Right atrium auricular region (tissue), 2 donors: ENCODE measurements at regions not wholly inside any gene's neighbourhood (a gene's known extent, or its start where the extent isn't known, plus 50 kb on each side); places are given as distances from the start of the nearest gene placed in this dataset.

Experiments used
- DNase-seq: peaks from one replicate; pipeline ENCODE4 v3.0.0-alpha.2; 2019; ENCODE audit warnings: low spot score
- H3K27ac ChIP-seq, 2 donors: fragments of 200-600 bp; sonication (generic); 1 replicate in 1 of 2; 2 replicates in 1 of 2; pipeline ENCODE4 v1.5.1; 2016 to 2019
- H3K27me3 ChIP-seq, 2 donors: fragments of 200-600 bp; sonication (generic); one replicate each; pipeline versions ENCODE4 v1.5.1 to v1.6.0; 2017 to 2019
- H3K36me3 ChIP-seq: fragments of 200-600 bp; sonication (generic); one replicate; pipeline ENCODE4 v1.5.1; 2016
- H3K4me1 ChIP-seq, 2 donors: fragments of 200-600 bp; sonication (generic); one replicate each; pipeline versions ENCODE4 v1.5.1 to v1.6.0; 2017 to 2019
- H3K4me3 ChIP-seq, 2 donors: fragments of 200-600 bp; sonication (generic); 1 replicate in 1 of 2; 2 replicates in 1 of 2; pipeline ENCODE4 v1.5.1; 2017 to 2019; ENCODE audit warnings: mild to moderate bottlenecking in 1 of 2, moderate library complexity in 1 of 2
- H3K9me3 ChIP-seq, 2 donors: fragments of 200-600 bp; sonication (generic); one replicate each; pipeline ENCODE4 v1.5.1; 2019
- CTCF ChIP-seq, 2 donors: fragments of 200-600 bp; sonication (generic); IDR thresholded peaks; one replicate each; pipeline ENCODE4 v1.5.1; 2019; ENCODE audit warnings: antibody characterized with exemption in 2 of 2

GRCh38 chr6:148203281-148203925 is 139.2 kb upstream of the SASH1 start:
- peaks cover 0 to 10% of the 10 kb centered on the region in 2 donors for H3K4me1 ChIP-seq

GRCh38 chr6:148203970-148204369 is 138.7 kb upstream of the SASH1 start:
- DNase-seq = no peak
- no peak overlapping the region for H3K27ac ChIP-seq
- H3K9me3 ChIP-seq = no peaks in the 10 kb centered on the region

More at GRCh38 chr6:148203281-148203925, 139.2 kb upstream of the SASH1 start:
- Histone ChIP-seq H3K9me3 (no peaks in the 10 kb centered on the region), H3K27me3 (no peaks in the 10 kb centered on the region), H3K4me3 (no peak overlapping the region), H3K27ac (no peak overlapping the region), H3K36me3 (no peaks in the 10 kb centered on the region)
- TF ChIP-seq CTCF (IDR thresholded peaks at IDR 0.05) = no peak
- no peak for DNase-seq

GRCh38 chr6:148208298-148208697 is 134.3 kb upstream of the SASH1 start:
- Histone ChIP-seq H3K36me3 (no peaks in the 10 kb centered on the region), H3K9me3 (no peaks in the 10 kb centered on the region), H3K27me3 (no peaks in the 10 kb centered on the region), H3K27ac (no peak overlapping the region), H3K4me3 (no peak overlapping the region), H3K4me1 (no peaks in the 10 kb centered on the region)
- TF ChIP-seq CTCF (IDR thresholded peaks at IDR 0.05) = no peak
- no peak for DNase-seq

More at GRCh38 chr6:148203970-148204369, 138.7 kb upstream of the SASH1 start:
- H3K27me3 ChIP-seq = no peaks in the 10 kb centered on the region
- no peak overlapping the region for H3K4me3 ChIP-seq
- H3K36me3 ChIP-seq = no peaks in the 10 kb centered on the region
- TF ChIP-seq CTCF (IDR thresholded peaks at IDR 0.05) = no peak
- peaks cover 0 to 10% of the 10 kb centered on the region in 2 donors for H3K4me1 ChIP-seq

- no peak overlapping the region for H3K27ac ChIP-seq
- no peaks in the 10 kb centered on the region for H3K27me3 ChIP-seq
- TF ChIP-seq CTCF (IDR thresholded peaks at IDR 0.05) = no peak
- no peak for DNase-seq
- no peaks in the 10 kb centered on the region for H3K9me3 ChIP-seq
- no peaks in the 10 kb centered on the region for H3K36me3 ChIP-seq
- no peaks in the 10 kb centered on the region for H3K4me1 ChIP-seq
- no peak overlapping the region for H3K4me3 ChIP-seq
Observed at GRCh38 chr6:148211777-148212324, 130.8 kb upstream of the SASH1 start.

- Histone ChIP-seq H3K9me3 (no peaks in the 10 kb centered on the region), H3K4me1 (no peaks in the 10 kb centered on the region), H3K4me3 (no peak overlapping the region), H3K36me3 (no peaks in the 10 kb centered on the region), H3K27me3 (no peaks in the 10 kb centered on the region), H3K27ac (no peak overlapping the region)
- DNase-seq = no peak
- TF ChIP-seq CTCF (IDR thresholded peaks at IDR 0.05) = no peak
Observed at GRCh38 chr6:148212366-148212765, 130.3 kb upstream of the SASH1 start.

- Histone ChIP-seq H3K4me3 (no peak overlapping the region), H3K4me1 (peaks cover 0 to 3% of the 10 kb centered on the region in 2 donors), H3K27me3 (no peaks in the 10 kb centered on the region), H3K36me3 (no peaks in the 10 kb centered on the region), H3K9me3 (no peaks in the 10 kb centered on the region), H3K27ac (no peak overlapping the region)
- no peak for TF ChIP-seq CTCF (IDR thresholded peaks at IDR 0.05)
- no peak for DNase-seq
Observed at GRCh38 chr6:148213366-148213765, 129.3 kb upstream of the SASH1 start.
